PFSK-1 (cell line): ENCODE measurements at regions not wholly inside any gene's neighbourhood (a gene's known extent, or its start where the extent isn't known, plus 50 kb on each side); places are given as distances from the start of the nearest gene placed in this dataset.

Experiments
- POLR2AphosphoS5 ChIP-seq: IDR thresholded peaks from 2 replicates; pipeline ENCODE4 v1.6.1; 2012; ENCODE audit warnings: low read depth, mild to moderate bottlenecking, control low read depth, low read length, moderate library complexity
- REST ChIP-seq, 2 experiments: IDR thresholded peaks; 2 replicates each; pipeline versions ENCODE4 v1.6.1 to v1.8.0; 2011 to 2012; ENCODE audit warnings: low read depth in 2 of 2, low read length in 2 of 2, control low read depth in 1 of 2, inconsistent platforms in 1 of 2, mild to moderate bottlenecking in 1 of 2, moderate library complexity in 1 of 2; ENCODE audit not compliant: insufficient read depth in 1 of 2

- 0 out of 4 replicates have a peak, but pooled peaks of 1 of the 2 experiments have one; percentile 22 for TF ChIP-seq REST (IDR thresholded peaks at IDR 0.05; ENCODE audit: insufficient read depth in 1 of 2, low read depth in 2 of 2, low read length in 2 of 2)
- peak; percentile 66 for TF ChIP-seq POLR2AphosphoS5
These were observed 209.4 kb upstream of the SNX7 start for GRCh38 chr1:98452162-98452561.
